ENCODE measurements at regions not wholly inside any gene's neighbourhood (a gene's known extent, or its start where the extent isn't known, plus 50 kb on each side); places are given as distances from the start of the nearest gene placed in this dataset.

GRCh38 chr11:8754241-8754640, 71.6 kb downstream of the RPL27A start:
- ChIA-PET CTCF (ENCODE audit: low intra/inter-chr PET ratio) (no interaction called here), POLR2A (no interaction called here)
- Histone ChIP-seq H3K79me2 (ENCODE audit: control insufficient read depth, insufficient read depth, low read length) (no peaks in the 10 kb centered on the region), H3K9me1 (ENCODE audit: control insufficient read depth, insufficient read depth, low read length) (no peaks in the 10 kb centered on the region), H3K4me2 (ENCODE audit: insufficient read depth, low read length) (no peak overlapping the region), H4K20me1 (replicated peaks; ENCODE audit: control insufficient read depth, insufficient read depth, low read length) (no peaks in the 10 kb centered on the region), H3K9ac (ENCODE audit: insufficient read depth in 1 of 2, low read depth in 2 of 2, low read length in 2 of 2) (no peak overlapping the region), H3K27ac (ENCODE audit: extremely low read depth, low read depth, low read length) (no peak overlapping the region), H3K4me1 (replicated peaks in 1 of 2; ENCODE audit: control insufficient read depth in 2 of 2, insufficient read depth in 2 of 2, low read length in 2 of 2) (no peaks in the 10 kb centered on the region), H3K27me3 (ENCODE audit: control insufficient read depth in 2 of 2, insufficient read depth in 2 of 2, low read length in 2 of 2) (peaks cover 13 to 17% of the 10 kb centered on the region in 2 experiments), H3K4me3 (no peak overlapping the region), H3K9me3 (replicated peaks; ENCODE audit: control insufficient read depth, insufficient read depth, low read depth, low read length) (no peaks in the 10 kb centered on the region), H2AFZ (ENCODE audit: low read depth, low read length) (no peak overlapping the region), H3K36me3 (ENCODE audit: control insufficient read depth, insufficient read depth, low read length) (no peaks in the 10 kb centered on the region)
- TF ChIP-seq ZNF384 (IDR thresholded peaks at IDR 0.05; ENCODE audit: low read depth, low read length) (no peak), FIP1L1 (IDR thresholded peaks at IDR 0.05; ENCODE audit: low read depth, low read length, poor library complexity, severe bottlenecking) (no peak), ZNF507 (tag; conservative IDR thresholded peaks at IDR 0.05) (no peak), ZNF263 (CRISPR knock-in tag; IDR thresholded peaks at IDR 0.05; ENCODE audit: borderline replicate concordance) (no peak), CSDE1 (IDR thresholded peaks at IDR 0.05) (no peak), SNIP1 (IDR thresholded peaks at IDR 0.05; ENCODE audit: low read depth) (no peak), ILK (tag; IDR thresholded peaks at IDR 0.05; ENCODE audit: borderline replicate concordance, low read depth) (no peak), CEBPB (tag; IDR thresholded peaks at IDR 0.05) (no peak), ZSCAN29 (IDR thresholded peaks at IDR 0.05) (no peak), STAT6 (CRISPR knock-in tag; IDR thresholded peaks at IDR 0.05) (no peak), PRMT5 (CRISPR knock-in tag; IDR thresholded peaks at IDR 0.05) (no peak), DDX20 (tag; IDR thresholded peaks at IDR 0.05; ENCODE audit: low read depth) (no peak), YY1 (IDR thresholded peaks at IDR 0.05; ENCODE audit: borderline replicate concordance in 1 of 3, control insufficient read depth in 1 of 3, extremely low read depth in 1 of 3, insufficient read depth in 3 of 3, insufficient read length in 1 of 3, insufficient replicate concordance in 2 of 3, low read depth in 1 of 3, low read length in 2 of 3) (no peak), ARID3B (CRISPR knock-in tag; IDR thresholded peaks at IDR 0.05; ENCODE audit: borderline replicate concordance) (no peak), HDAC2 (IDR thresholded peaks at IDR 0.05) (no peak), JUND (IDR thresholded peaks at IDR 0.05; ENCODE audit: borderline replicate concordance, low read depth, low read length) (no peak), JUND (tag; IDR thresholded peaks at IDR 0.05; ENCODE audit: borderline replicate concordance, low read depth, low read length) (no peak), CXXC5 (CRISPR knock-in tag; IDR thresholded peaks at IDR 0.05) (no peak)
- BruUV-seq (replicated peaks) = no TSS peak
- in situ Hi-C loops (cut with MboI) (no loop called here), intact Hi-C loops (cut with micrococcal nuclease) (no loop called here)
- FAIRE-seq (no peak), DNase-seq (ENCODE audit: extremely low read depth in 1 of 4, low spot score in 3 of 4) (no peak), ATAC-seq (no peak)
- 0% methylated on average over 1 of the region's 1 CpG for WGBS (ENCODE audit: insufficient coverage, low coverage, missing lambda C conversion rate)

All from K562 (cell line).